ENCODE measurements at regions not wholly inside any gene's neighbourhood (a gene's known extent, or its start where the extent isn't known, plus 50 kb on each side); places are given as distances from the start of the nearest gene placed in this dataset.
"Not testable (repeated sequence)": the region's sequence is repeated elsewhere in the genome, so short reads cannot be mapped to it uniquely, and the experiment has no call there.

- no peak for DNase-seq (ENCODE audit: low spot score)
Measured at GRCh38 chr2:207363761-207364290, 165.9 kb upstream of the CREB1 start.

- DNase-seq (ENCODE audit: low spot score): no peak
Measured at GRCh38 chr2:207370646-207371045, 159.1 kb upstream of the CREB1 start.

GRCh38 chr2:207371877-207372276, 157.9 kb upstream of the CREB1 start:
- DNase-seq (ENCODE audit: low spot score): no peak

- no peak for DNase-seq (ENCODE audit: low spot score)
Measured at GRCh38 chr2:207372483-207372882, 157.3 kb upstream of the CREB1 start.

- DNase-seq (ENCODE audit: low spot score): no peak
Measured at GRCh38 chr2:207375207-207375875, 154.4 kb upstream of the CREB1 start.

GRCh38 chr2:207378620-207379019, 151.1 kb upstream of the CREB1 start:
- DNase-seq (ENCODE audit: low spot score): not testable (repeated sequence)

GRCh38 chr2:207385076-207385475, 144.7 kb upstream of the CREB1 start:
- no peak for DNase-seq (ENCODE audit: low spot score)

- DNase-seq (ENCODE audit: low spot score): no peak
Measured at GRCh38 chr2:207385903-207386302, 143.9 kb upstream of the CREB1 start.

- DNase-seq (ENCODE audit: low spot score): no peak
Measured at GRCh38 chr2:207387001-207387571, 142.7 kb upstream of the CREB1 start.

GRCh38 chr2:207390302-207391095, 139.3 kb upstream of the CREB1 start:
- DNase-seq (ENCODE audit: low spot score): no peak

GRCh38 chr2:207394203-207394781, 135.5 kb upstream of the CREB1 start:
- no peak for DNase-seq (ENCODE audit: low spot score)

- peak; percentile 36 for DNase-seq (ENCODE audit: low spot score)
Measured at GRCh38 chr2:207394812-207395534, 134.8 kb upstream of the CREB1 start.

- no peak for DNase-seq (ENCODE audit: low spot score)
Measured at GRCh38 chr2:207395535-207396251, 134.1 kb upstream of the CREB1 start.

GRCh38 chr2:207397917-207398655, 131.7 kb upstream of the CREB1 start:
- no peak for DNase-seq (ENCODE audit: low spot score)

- DNase-seq (ENCODE audit: low spot score): no peak
Measured at GRCh38 chr2:207399301-207399700, 130.5 kb upstream of the CREB1 start.

- no peak for DNase-seq (ENCODE audit: low spot score)
Measured at GRCh38 chr2:207401338-207401737, 128.4 kb upstream of the CREB1 start.

- no peak for DNase-seq (ENCODE audit: low spot score)
Measured at GRCh38 chr2:207403141-207403540, 126.6 kb upstream of the CREB1 start.

GRCh38 chr2:207403950-207404349, 125.8 kb upstream of the CREB1 start:
- DNase-seq (ENCODE audit: low spot score): no peak

GRCh38 chr2:207405150-207405549, 124.6 kb upstream of the CREB1 start:
- no peak for DNase-seq (ENCODE audit: low spot score)

GRCh38 chr2:207408086-207408794, 121.5 kb upstream of the CREB1 start:
- DNase-seq (ENCODE audit: low spot score): no peak
